A549 (cell line): ENCODE measurements at regions not wholly inside any gene's neighbourhood (a gene's known extent, or its start where the extent isn't known, plus 50 kb on each side); places are given as distances from the start of the nearest gene placed in this dataset.

Experiments used
- BHLHE40 ChIP-seq: IDR thresholded peaks from 2 replicates; pipeline ENCODE4 v1.6.1; 2012; ENCODE audit warnings: low read depth, low read length, inconsistent platforms
- CBX8 ChIP-seq: fragments of 200-600 bp; sonication (generic); IDR thresholded peaks from 2 replicates; pipeline ENCODE4 v1.6.1; 2016
- EP300 ChIP-seq, 2 experiments: fragments of >200 bp; sonication (Bioruptor Twin); formaldehyde crosslinking; IDR thresholded peaks; 2 replicates in 1 of 2; 3 replicates in 1 of 2; pipeline ENCODE4 v1.6.1; 2016 to 2017
- MAZ ChIP-seq: fragments of 150-350 bp; IDR thresholded peaks from 2 replicates; pipeline ENCODE4 v1.6.1; 2014; ENCODE audit warnings: antibody characterized with exemption, low read depth, low read length, borderline replicate concordance
- RNF2 ChIP-seq: fragments of 200-600 bp; sonication (generic); IDR thresholded peaks from 2 replicates; pipeline ENCODE4 v1.6.1; 2016; ENCODE audit warnings: low read depth, mild to moderate bottlenecking, antibody characterized with exemption, moderate library complexity, borderline replicate concordance
- TF ChIP-seq, protein P1 (sequence below): fragments of >200 bp; sonication (Bioruptor Twin); formaldehyde crosslinking; IDR thresholded peaks from 3 replicates; pipeline ENCODE4 v1.5.1; 2016

DNA sequence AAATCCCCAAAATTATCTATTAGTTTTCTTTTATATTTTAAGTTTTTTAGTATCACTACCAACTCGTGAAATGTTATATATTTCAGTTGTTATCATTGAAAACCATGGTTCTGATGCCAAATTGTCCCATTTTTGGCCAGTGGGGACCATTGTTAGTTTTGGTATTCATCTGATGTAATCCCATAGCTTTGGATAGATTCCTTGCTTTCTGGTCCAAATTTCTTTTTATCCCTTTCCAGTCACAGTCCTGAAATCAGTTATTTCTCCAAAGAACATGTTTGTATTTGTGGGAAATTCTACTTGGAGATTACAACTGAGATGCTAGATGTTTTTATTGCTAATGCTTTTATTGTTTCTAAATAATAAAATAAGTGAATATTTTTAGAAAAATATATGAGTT, 976.8 kb upstream of the CRIM1 start:
- TF ChIP-seq RNF2 (no peak), CBX8 (no peak), EP300 (IDR thresholded peaks at IDR 0.05) (no peak), BHLHE40 (no peak), MAZ (no peak)
- TF ChIP-seq, protein P1, sequence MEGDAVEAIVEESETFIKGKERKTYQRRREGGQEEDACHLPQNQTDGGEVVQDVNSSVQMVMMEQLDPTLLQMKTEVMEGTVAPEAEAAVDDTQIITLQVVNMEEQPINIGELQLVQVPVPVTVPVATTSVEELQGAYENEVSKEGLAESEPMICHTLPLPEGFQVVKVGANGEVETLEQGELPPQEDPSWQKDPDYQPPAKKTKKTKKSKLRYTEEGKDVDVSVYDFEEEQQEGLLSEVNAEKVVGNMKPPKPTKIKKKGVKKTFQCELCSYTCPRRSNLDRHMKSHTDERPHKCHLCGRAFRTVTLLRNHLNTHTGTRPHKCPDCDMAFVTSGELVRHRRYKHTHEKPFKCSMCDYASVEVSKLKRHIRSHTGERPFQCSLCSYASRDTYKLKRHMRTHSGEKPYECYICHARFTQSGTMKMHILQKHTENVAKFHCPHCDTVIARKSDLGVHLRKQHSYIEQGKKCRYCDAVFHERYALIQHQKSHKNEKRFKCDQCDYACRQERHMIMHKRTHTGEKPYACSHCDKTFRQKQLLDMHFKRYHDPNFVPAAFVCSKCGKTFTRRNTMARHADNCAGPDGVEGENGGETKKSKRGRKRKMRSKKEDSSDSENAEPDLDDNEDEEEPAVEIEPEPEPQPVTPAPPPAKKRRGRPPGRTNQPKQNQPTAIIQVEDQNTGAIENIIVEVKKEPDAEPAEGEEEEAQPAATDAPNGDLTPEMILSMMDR, result no peak
